Limb (tissue), 2 donors: ENCODE measurements at regions not wholly inside any gene's neighbourhood (a gene's known extent, or its start where the extent isn't known, plus 50 kb on each side); places are given as distances from the start of the nearest gene placed in this dataset.
"Not testable (repeated sequence)": the region's sequence is repeated elsewhere in the genome, so short reads cannot be mapped to it uniquely, and the experiment has no call there.

Experiments
- DNase-seq, 2 donors: peaks; one replicate each; pipeline ENCODE4 v3.0.0-alpha.2; 2016; ENCODE audit errors: extremely low spot score in 2 of 2

- DNase-seq: no peak
Measured at GRCh38 chr7:142637240-142637639, 112.0 kb upstream of the PRSS1 start.

DNA sequence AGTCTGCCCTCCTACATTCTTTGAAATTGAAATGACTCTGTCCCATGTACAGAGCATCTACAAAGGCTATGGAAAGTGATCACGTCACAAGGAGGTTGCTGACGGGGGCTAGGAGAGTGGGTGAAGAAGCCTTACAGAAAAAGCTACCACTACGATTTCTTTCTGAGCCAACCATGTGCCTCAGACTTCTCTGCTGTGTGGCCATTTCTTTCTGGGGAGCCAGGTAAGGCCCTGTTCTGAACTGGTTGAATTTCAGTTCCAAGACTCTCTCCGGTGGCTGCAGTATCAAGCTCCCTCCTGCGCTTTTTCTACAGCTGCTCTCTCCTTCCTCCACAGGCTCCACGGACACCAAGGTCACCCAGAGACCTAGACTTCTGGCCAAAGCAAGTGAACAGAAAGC lies 112.5 kb upstream of the PRSS1 start:
- no peak for DNase-seq

GRCh38 chr7:142636107-142636506 lies 113.2 kb upstream of the PRSS1 start:
- not testable (repeated sequence) for DNase-seq

DNA sequence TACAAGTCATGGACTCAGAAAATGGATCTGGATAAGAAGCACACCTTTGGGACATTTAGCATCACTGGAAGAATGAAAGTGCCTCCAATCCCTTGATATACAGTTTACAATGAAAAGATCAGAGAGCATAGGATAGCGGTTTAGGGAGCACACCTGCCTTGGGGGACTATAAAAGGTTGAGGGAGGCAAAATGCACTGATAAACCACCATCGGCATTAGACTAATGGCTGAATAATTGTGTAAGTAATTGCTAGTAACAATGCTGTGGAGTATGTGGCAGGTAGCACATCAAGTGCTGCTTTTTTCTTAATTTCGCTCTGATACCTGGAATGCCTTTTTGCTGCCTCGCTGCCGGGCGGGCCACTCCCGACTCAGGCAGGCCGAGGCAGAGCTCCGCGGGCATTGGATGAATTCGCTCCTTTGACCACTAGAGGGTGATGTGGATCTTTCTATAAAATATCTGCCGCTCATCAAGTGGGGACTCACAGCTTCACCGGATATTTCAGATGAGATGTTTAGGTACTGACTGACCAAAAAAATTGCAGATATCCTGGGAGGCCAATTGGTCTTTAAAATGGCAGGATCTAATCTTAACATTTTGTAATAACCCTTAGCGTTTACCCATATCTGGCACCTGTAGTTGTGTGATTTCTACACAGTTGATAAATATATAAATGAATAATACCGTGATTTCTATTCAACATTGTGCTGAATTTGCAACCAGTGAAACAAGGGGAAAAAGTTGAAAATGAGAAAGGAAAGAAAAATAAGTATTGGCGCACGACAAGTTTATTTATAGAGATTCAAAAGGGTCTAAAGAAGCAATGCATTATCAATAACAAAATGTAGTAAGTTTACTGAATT lies 116.8 kb upstream of the PRSS1 start:
- peak; percentile 49 to 70 for DNase-seq

DNA sequence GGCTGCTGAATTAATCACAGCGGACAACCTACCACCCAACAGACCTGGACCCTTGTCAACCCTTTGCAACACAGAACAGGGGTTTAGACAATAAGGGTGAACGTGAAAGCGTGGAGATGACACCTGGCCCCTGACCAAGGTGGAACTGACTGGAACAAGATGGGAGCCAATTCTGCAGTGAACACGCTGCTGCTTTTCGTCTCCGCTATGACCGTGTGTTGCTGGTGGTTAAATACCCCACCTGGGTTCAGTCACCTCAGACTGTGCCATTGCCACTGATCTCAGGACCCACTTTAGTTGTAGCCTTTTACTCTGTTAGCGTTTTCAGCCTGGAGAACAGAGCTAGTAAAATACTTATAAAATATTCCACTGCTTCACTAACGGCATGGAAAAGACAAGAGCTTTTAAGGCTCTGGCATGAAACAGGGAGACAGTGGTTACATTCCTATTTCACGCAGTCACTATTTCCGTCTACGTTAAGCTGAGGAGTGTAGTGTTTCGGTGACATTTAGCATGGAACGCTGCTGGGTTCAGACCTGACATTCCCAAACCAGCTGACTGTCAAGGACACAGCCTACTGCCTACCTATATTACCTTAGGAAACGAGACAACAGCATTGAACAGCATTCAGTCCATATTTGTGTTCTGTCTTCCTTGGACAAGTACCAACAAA lies 119.5 kb upstream of the PRSS1 start:
- peak in 1 of 2 donors; percentile 2 for DNase-seq

GRCh38 chr7:142628945-142629344 lies 120.3 kb upstream of the PRSS1 start:
- no peak for DNase-seq

- DNase-seq: not testable (repeated sequence)
Measured at GRCh38 chr7:142627223-142627622, 122.0 kb upstream of the PRSS1 start.

DNA sequence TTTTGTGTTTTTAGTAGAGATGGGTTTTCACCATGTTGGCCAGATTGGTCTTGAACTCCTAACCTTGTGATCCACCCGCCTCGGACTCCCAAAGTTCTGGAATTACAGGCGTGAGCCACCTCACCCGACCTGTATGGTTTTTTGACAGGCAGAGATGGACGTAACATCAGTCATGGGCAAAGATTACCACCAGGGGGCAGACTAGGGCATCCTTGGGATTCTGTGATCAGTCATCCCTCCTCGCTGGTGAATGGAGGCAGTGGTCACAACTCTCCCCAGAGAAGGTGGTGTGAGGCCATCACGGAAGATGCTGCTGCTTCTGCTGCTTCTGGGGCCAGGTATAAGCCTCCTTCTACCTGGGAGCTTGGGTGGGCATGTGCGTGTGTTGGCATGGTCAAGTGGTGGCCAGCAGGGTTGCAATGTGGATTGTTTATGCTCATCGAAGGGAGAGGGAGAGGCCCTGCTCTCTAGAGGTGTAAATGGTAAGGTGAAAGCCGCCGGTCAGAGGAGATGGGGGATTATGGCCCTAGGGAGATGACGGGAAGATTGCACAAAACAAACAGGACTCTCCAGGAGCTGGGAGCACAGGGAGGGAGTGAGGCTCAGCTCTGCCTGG lies 122.7 kb upstream of the PRSS1 start:
- peak in 1 of 2 donors; percentile 36 for DNase-seq

- DNase-seq: not testable (repeated sequence)
Measured at GRCh38 chr7:142625216-142625615, 124.1 kb upstream of the PRSS1 start.

DNA sequence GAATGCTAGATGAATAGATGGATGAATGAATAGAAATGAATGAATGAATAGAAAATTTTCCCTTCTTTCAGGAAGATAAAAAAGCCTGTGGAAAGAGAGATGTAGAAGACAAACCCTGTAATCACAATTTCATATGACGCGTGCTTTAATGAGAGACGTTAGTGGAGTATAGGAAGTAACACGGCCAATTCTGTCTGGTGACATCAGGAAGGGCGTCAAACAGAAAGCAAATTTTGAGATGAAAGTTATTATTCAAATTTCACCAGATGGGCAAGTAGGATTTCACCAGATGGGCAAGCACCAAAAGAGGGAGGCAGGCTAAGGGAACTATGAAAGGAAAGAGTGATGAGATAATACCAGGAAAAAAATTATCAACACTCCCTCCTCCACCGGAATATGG lies 128.9 kb upstream of the PRSS1 start:
- DNase-seq: no peak

GRCh38 chr7:142618655-142619351 lies 130.5 kb upstream of the PRSS1 start:
- DNase-seq: no peak

- no peak for DNase-seq
Measured at GRCh38 chr7:142616842-142617241, 132.4 kb upstream of the PRSS1 start.

DNA sequence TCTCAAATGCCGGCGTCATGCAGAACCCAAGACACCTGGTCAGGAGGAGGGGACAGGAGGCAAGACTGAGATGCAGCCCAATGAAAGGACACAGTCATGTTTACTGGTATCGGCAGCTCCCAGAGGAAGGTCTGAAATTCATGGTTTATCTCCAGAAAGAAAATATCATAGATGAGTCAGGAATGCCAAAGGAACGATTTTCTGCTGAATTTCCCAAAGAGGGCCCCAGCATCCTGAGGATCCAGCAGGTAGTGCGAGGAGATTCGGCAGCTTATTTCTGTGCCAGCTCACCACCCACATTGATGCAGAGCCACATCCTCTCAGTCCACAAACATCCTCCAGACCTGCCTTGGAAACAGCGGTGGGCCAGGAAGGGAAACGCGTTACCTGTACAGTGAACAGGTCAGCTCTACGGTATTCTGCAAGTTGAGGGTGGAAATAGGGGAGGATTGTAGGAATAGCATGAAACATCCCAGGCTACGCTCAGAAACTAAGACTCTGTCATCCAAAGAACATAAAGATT lies 133.1 kb upstream of the PRSS1 start:
- no peak for DNase-seq

DNA sequence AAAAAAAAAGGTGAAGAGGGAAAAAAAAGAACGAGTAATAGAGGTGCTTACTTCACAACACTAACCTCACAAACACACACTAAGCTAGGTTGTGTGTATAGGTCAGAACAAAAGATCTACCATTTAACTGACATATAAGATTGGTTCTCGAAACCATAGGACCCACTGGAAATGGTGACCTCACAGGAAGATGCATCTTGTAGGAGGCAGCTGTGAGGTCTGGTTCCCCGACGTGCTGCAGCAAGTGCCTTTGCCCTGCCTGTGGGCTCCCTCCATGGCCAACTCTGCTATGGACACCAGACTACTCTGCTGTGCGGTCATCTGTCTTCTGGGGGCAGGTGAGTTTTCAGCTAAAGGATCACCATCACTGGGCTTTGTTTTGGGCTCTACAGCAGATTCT lies 133.8 kb upstream of the PRSS1 start:
- no peak for DNase-seq

DNA sequence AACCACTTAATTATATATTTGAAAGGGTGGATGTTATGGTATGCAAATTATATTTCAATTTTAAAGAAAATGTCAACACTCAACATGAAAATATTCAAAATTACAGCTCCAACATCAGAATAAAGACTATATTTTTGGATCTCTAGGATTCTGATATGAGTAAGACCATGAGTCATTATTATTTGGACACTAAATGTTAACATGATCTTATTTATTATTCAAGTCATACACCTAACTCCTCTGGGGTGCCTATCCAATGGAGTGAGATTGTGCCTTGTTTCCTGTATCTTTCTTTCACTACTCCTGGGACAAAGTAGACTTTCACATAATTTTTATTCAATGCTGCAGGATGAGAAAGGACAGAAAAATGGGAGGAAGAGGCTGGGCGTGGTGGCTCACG lies 135.2 kb upstream of the PRSS1 start:
- no peak for DNase-seq

- no peak for DNase-seq
Measured at GRCh38 chr7:142612237-142612881, 136.9 kb upstream of the PRSS1 start.

DNA sequence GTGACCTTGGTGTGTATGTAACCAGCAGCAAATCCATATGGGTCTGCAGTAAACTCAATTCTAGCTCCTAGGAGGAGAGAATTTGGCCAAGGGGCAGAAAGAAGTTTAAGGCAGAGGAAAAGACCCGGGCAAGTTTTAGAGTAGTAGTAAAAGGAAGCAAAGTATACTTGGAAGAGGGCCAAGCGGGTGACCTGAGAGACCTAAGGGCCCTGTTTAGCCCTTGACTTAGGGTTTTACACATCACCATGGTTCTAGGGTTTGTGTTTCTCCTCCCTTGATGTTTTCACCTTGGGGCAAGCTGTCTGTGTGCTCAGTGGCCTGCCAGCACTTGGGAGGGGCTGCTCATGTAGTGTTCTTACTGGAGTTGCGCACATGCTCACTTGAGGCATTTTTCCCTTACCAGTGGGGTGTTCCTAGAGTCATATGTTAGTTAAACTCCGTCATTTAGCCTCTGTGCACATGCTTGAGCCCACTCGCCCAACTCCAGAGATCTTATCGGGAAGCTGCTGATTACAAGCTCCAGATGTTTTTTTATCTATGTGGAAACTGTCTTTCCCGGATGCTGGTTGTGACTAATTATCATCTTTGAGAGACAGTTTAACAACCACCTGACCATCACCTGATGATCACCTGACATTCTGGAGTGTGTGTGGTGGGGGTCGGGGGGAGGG lies 137.6 kb upstream of the PRSS1 start:
- DNase-seq: no peak

GRCh38 chr7:142608630-142609428 lies 140.4 kb upstream of the PRSS1 start:
- DNase-seq: no peak

- DNase-seq: no peak
Measured at GRCh38 chr7:142607351-142607750, 141.9 kb upstream of the PRSS1 start.

DNA sequence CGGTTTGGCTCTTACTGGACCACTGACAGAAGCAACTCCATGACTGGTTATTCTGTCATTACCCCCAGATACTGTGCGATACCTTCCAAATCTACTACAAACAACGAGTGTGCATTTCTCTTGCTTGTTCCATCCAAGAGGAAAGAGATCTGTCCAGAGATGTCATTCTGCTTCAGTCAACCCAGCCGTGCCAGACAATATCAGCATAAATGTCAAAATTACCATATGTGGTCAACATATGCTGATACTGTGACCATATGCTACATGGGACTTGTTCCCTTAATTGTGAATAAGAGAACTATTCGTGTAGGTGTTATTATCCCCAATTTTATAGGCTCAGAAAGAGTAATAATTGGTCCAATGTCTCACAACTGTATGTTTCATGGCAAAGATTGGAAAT lies 143.2 kb upstream of the PRSS1 start:
- DNase-seq: no peak
